ENCODE measurements at regions not wholly inside any gene's neighbourhood (a gene's known extent, or its start where the extent isn't known, plus 50 kb on each side); places are given as distances from the start of the nearest gene placed in this dataset.

DNA sequence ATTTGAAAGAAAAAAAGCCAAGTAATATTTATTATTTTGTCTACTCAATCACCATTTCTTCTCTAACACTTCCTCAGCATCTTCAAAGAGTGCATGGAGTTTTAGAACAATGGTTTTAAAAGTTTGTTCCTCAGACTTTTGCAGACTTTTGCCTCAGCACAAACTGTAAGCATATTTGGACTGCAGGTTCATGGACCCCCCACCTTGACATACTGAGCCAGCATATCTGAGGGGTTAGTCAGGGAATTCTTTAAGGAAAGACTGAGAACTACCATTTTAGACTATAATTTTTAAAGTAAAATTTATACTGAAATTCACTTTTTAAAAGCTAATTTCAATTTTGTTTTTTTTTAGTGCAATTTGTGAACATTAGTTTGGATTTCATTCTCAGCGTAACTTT lies 1676.8 kb upstream of the PCDH20 start:
- Histone ChIP-seq H4K20me1 (ENCODE audit: insufficient read depth) (no peaks in the 10 kb centered on the region; the same call in 1 of the 2 replicates), H3K9ac (ENCODE audit: low read length) (no peak overlapping the region), H3K9me3 (ENCODE audit: control insufficient read depth in 1 of 2, insufficient read depth in 1 of 2, low read depth in 1 of 2, low read length in 2 of 2) (no peaks in the 10 kb centered on the region), H3K27me3 (ENCODE audit: insufficient read depth, low read length) (no peaks in the 10 kb centered on the region), H2AFZ (ENCODE audit: low read depth, low read length, poor library complexity, severe bottlenecking) (no peak overlapping the region), H3K4me2 (ENCODE audit: low read length) (no peak overlapping the region), H3K36me3 (ENCODE audit: control insufficient read depth in 1 of 2, insufficient read depth in 2 of 2, low read length in 2 of 2) (no peaks in the 10 kb centered on the region), H3K4me3 (replicated peaks in 1 of 2; ENCODE audit: low read depth in 1 of 2, low read length in 2 of 2) (no peak overlapping the region), H3K4me1 (ENCODE audit: control insufficient read depth in 1 of 2, insufficient read depth in 2 of 2, low read length in 2 of 2) (no peaks in the 10 kb centered on the region), H3K9me2 (ENCODE audit: insufficient read depth) (no peaks in the 10 kb centered on the region), H3K79me2 (ENCODE audit: insufficient read depth, low read length) (no peaks in the 10 kb centered on the region), H3K27ac (ENCODE audit: low read depth, low read length) (no peak overlapping the region)
- intact Hi-C loops (cut with micrococcal nuclease): no loop called here
- ChIA-PET POLR2A (no interaction called here), RAD21 (ENCODE audit: low non-redundant PET in 1 of 2, low total read pairs in 2 of 2, uncharacterized antibody in 2 of 2, unreplicated experiment in 2 of 2) (no interaction called here), CTCF (no interaction called here)
- ATAC-seq: no peak
- no TSS peak for BruUV-seq (replicated peaks)
- TF ChIP-seq CEBPB (IDR thresholded peaks at IDR 0.05; ENCODE audit: low read depth): no peak
- TF ChIP-seq JUND (IDR thresholded peaks at IDR 0.05): no peak
- no peak for TF ChIP-seq ZNF274 (IDR thresholded peaks at IDR 0.05; ENCODE audit: low read depth, low read length)
- no peak for TF ChIP-seq SRF (IDR thresholded peaks at IDR 0.05; ENCODE audit: low read depth)
- no peak for TF ChIP-seq CBX3 (IDR thresholded peaks at IDR 0.05; ENCODE audit: low read depth)
- TF ChIP-seq, protein P1, sequence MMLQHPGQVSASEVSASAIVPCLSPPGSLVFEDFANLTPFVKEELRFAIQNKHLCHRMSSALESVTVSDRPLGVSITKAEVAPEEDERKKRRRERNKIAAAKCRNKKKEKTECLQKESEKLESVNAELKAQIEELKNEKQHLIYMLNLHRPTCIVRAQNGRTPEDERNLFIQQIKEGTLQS (IDR thresholded peaks at IDR 0.05): no peak
- TF ChIP-seq SIN3A (IDR thresholded peaks at IDR 0.05; ENCODE audit: low read depth): no peak
- no peak for DNase-seq (ENCODE audit: low read depth, low spot score)

DNA sequence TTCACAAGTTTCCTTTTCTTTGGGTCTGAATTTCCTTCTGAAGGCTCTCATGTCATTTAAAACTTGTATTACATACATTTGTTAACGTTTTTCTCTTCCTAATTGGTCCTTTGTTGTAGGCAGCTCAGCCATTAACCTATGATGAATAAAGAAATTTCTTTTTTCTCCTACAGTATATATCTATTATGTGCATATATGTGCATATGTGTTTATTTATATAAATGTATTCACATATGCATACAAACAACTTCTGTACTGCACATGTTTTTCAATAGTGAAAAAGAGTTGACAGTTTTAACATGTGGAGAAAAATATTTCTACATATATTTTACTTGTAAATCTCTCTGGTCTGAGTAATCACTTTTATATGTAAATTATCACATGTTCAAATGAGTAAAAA lies 1674.9 kb upstream of the PCDH20 start:
- ChIA-PET RAD21 (ENCODE audit: low non-redundant PET in 1 of 2, low total read pairs in 2 of 2, uncharacterized antibody in 2 of 2, unreplicated experiment in 2 of 2) (no interaction called here), CTCF (no interaction called here), POLR2A (no interaction called here)
- Histone ChIP-seq H3K4me1 (ENCODE audit: control insufficient read depth in 1 of 2, insufficient read depth in 2 of 2, low read length in 2 of 2) (no peaks in the 10 kb centered on the region), H3K27ac (ENCODE audit: low read depth, low read length) (no peak overlapping the region), H3K9me2 (ENCODE audit: insufficient read depth) (no peaks in the 10 kb centered on the region; the same call in 1 of the 2 replicates), H3K9ac (ENCODE audit: low read length) (no peak overlapping the region), H3K9me3 (ENCODE audit: control insufficient read depth in 1 of 2, insufficient read depth in 1 of 2, low read depth in 1 of 2, low read length in 2 of 2) (no peaks in the 10 kb centered on the region), H3K4me2 (ENCODE audit: low read length) (no peak overlapping the region), H3K36me3 (ENCODE audit: control insufficient read depth in 1 of 2, insufficient read depth in 2 of 2, low read length in 2 of 2) (no peaks in the 10 kb centered on the region), H2AFZ (ENCODE audit: low read depth, low read length, poor library complexity, severe bottlenecking) (no peak overlapping the region), H3K79me2 (ENCODE audit: insufficient read depth, low read length) (no peaks in the 10 kb centered on the region), H3K4me3 (replicated peaks in 1 of 2; ENCODE audit: low read depth in 1 of 2, low read length in 2 of 2) (no peak overlapping the region), H4K20me1 (ENCODE audit: insufficient read depth) (no peaks in the 10 kb centered on the region; the same call in 1 of the 2 replicates), H3K27me3 (ENCODE audit: insufficient read depth, low read length) (no peaks in the 10 kb centered on the region)
- ATAC-seq (no peak), DNase-seq (ENCODE audit: low read depth, low spot score) (no peak)
- intact Hi-C loops (cut with micrococcal nuclease): no loop called here
- BruUV-seq (replicated peaks): no TSS peak
- TF ChIP-seq POLR2A (IDR thresholded peaks at IDR 0.05; ENCODE audit: borderline replicate concordance, extremely low read depth, insufficient read depth, insufficient read length): no peak
- TF ChIP-seq FOSL1 (IDR thresholded peaks at IDR 0.05; ENCODE audit: low read depth): no peak
- TF ChIP-seq, protein P2, sequence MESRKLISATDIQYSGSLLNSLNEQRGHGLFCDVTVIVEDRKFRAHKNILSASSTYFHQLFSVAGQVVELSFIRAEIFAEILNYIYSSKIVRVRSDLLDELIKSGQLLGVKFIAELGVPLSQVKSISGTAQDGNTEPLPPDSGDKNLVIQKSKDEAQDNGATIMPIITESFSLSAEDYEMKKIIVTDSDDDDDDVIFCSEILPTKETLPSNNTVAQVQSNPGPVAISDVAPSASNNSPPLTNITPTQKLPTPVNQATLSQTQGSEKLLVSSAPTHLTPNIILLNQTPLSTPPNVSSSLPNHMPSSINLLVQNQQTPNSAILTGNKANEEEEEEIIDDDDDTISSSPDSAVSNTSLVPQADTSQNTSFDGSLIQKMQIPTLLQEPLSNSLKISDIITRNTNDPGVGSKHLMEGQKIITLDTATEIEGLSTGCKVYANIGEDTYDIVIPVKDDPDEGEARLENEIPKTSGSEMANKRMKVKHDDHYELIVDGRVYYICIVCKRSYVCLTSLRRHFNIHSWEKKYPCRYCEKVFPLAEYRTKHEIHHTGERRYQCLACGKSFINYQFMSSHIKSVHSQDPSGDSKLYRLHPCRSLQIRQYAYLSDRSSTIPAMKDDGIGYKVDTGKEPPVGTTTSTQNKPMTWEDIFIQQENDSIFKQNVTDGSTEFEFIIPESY (IDR thresholded peaks at IDR 0.05; ENCODE audit: extremely low read depth, insufficient replicate concordance, low read length): no peak
- no peak for TF ChIP-seq EGR1 (IDR thresholded peaks at IDR 0.05; ENCODE audit: low read depth)
- TF ChIP-seq, protein P3, sequence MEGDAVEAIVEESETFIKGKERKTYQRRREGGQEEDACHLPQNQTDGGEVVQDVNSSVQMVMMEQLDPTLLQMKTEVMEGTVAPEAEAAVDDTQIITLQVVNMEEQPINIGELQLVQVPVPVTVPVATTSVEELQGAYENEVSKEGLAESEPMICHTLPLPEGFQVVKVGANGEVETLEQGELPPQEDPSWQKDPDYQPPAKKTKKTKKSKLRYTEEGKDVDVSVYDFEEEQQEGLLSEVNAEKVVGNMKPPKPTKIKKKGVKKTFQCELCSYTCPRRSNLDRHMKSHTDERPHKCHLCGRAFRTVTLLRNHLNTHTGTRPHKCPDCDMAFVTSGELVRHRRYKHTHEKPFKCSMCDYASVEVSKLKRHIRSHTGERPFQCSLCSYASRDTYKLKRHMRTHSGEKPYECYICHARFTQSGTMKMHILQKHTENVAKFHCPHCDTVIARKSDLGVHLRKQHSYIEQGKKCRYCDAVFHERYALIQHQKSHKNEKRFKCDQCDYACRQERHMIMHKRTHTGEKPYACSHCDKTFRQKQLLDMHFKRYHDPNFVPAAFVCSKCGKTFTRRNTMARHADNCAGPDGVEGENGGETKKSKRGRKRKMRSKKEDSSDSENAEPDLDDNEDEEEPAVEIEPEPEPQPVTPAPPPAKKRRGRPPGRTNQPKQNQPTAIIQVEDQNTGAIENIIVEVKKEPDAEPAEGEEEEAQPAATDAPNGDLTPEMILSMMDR (IDR thresholded peaks at IDR 0.05 in 2 of 3, conservative IDR thresholded peaks at IDR 0.05 in 1 of 3; ENCODE audit: borderline replicate concordance in 1 of 3, insufficient read depth in 1 of 3, low read depth in 2 of 3, low read length in 2 of 3): no peak
- TF ChIP-seq, protein P1 (IDR thresholded peaks at IDR 0.05): no peak
- no peak for TF ChIP-seq YY1 (IDR thresholded peaks at IDR 0.05; ENCODE audit: extremely low read depth, insufficient replicate concordance, low read depth, low read length)
- TF ChIP-seq EZH2phosphoT487 (IDR thresholded peaks at IDR 0.05; ENCODE audit: borderline replicate concordance): no peak
- no peak for TF ChIP-seq ELF1 (IDR thresholded peaks at IDR 0.05; ENCODE audit: borderline replicate concordance, low read depth)
- TF ChIP-seq POLR2AphosphoS5 (IDR thresholded peaks at IDR 0.05; ENCODE audit: low read depth, low read length): no peak
- TF ChIP-seq EZH2 (IDR thresholded peaks at IDR 0.05): no peak
- TF ChIP-seq CEBPB (IDR thresholded peaks at IDR 0.05; ENCODE audit: low read depth): no peak
- no peak for TF ChIP-seq TCF7L2 (IDR thresholded peaks at IDR 0.05; ENCODE audit: borderline replicate concordance, extremely low read depth, insufficient read depth, insufficient read length)
- TF ChIP-seq JUND (IDR thresholded peaks at IDR 0.05): no peak

Measured in HCT116 (cell line).